NCI-H774 (cell line): ENCODE measurements at regions not wholly inside any gene's neighbourhood (a gene's known extent, or its start where the extent isn't known, plus 50 kb on each side); places are given as distances from the start of the nearest gene placed in this dataset.
"Not testable (repeated sequence)": the region's sequence is repeated elsewhere in the genome, so short reads cannot be mapped to it uniquely, and the experiment has no call there.

Experiments used
- DNase-seq: peaks from one replicate; lab custom pipeline; 2025; lab: John Stamatoyannopoulos, UW

- DNase-seq = no peak
Measured at GRCh38 chr6:4460586-4461475, 315.4 kb upstream of the CDYL start.

DNA sequence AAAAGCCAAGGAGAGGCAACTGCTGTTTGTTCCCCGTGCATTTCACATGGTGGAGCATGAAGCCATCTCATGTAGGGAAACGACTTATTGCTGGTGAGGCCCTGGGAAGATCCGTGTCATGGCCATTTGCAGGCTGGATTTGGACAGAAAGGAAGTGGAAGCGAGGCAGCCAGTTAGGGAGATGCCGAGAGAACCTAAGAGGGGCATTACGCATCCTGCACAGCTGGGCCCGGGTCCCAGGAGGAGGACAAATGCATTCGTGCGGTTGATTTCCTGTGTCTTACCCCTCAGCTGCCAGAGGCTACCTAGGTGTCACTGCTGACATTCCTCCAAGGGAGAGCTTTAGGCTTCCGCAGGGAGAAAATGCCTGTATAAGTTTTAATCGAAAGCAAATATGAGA is 316.2 kb upstream of the CDYL start:
- DNase-seq = no peak

DNA sequence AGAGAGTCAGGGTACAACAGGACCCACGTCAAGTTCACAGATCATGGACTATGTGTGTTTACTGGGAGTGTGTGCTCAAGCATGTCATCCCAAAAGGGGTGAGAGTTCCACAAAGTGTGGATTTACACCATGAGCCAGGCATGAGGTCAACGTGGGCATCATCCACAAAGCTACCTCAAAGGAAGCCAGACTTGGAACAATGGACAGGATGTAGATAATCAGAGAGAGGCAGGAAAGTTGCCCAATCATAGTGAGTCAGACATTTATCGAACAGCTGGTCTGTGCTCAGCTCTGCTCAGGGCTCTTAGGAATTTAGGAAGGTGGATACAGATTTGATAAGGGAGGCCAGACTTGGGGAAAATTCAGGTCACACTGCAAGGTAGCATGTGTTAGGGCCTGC is 317.2 kb upstream of the CDYL start:
- no peak for DNase-seq

- DNase-seq = no peak
Measured at GRCh38 chr6:4451718-4452117, 316.3 kb upstream of the ECI2 start.

- no peak for DNase-seq
Measured at GRCh38 chr6:4451081-4451480, 315.7 kb upstream of the ECI2 start.

DNA sequence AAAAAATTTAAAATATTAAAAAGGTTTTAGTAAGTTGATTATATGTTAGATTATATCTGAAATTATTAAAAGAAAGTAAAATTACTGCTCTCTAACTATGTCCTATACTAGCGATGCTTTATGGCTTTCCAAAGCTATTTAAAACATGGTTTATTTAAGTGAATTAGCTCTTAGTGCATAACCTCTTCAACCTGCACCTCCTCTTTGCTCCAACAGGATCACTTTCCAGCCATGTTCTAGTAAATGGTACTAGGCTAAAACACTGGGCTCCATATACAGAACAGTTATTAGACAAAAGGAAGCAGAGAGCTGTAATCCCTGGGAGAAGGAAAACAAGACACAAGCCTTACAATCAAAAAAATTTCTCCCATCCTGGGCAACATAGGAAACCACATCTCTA is 314.9 kb upstream of the ECI2 start:
- DNase-seq = no peak

- DNase-seq = no peak
Measured at GRCh38 chr6:4449409-4449808, 314.0 kb upstream of the ECI2 start.

- no peak for DNase-seq
Measured at GRCh38 chr6:4448841-4449240, 313.5 kb upstream of the ECI2 start.

DNA sequence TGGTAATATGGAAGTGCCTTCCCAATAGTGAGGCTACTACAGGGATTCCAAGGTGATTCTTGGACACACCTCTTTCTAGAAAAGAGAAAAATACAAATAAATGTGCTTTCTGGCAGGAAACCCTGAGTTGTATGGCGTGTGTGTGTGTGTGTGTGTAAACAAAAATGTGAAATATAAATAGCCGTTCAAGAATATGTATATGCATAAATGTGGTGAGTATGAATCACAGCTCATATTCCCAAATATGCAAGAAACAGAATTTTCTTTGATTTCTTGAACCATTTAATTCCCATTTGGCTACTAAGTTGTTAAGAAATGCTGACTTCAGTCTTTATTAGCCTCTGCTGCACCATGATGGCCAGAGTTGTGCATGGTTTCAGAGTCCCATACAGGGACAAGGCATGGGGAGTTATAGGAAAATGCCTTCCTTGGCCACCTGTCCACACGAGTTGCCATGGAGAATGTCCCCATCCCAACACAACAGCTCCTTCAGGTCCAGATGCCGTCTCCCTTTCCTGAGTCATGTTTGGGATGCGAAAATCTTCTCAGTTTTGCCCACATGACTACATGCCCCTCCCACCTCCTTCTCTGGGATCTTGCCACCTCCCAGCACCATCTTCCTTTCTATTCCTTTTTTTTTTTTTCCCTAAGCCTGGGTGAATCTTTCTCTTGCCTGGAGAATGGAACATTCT is 312.4 kb upstream of the ECI2 start:
- DNase-seq = no peak

GRCh38 chr6:4446982-4447381 is 311.6 kb upstream of the ECI2 start:
- DNase-seq = no peak

DNA sequence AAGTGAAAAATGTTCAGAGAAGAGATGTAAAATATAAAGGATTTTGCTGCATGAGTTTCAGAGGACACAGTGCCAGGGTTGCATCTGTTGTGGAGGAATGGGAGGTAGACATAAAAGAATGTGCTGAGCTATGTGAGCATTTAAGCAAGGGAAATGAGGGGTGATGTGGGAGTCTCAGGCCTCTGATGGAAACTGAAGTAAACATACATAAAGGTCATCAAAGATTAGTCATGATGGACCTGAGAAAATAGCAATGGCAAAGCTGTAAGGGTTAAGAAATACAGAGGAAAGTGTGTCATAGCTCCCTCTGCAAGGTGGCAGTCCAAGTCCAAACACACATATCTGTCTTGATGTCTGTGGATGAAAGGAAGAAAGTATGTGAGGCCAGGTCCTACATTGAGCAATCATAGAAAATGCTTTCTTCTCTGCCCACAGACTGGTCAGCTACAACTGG is 306.6 kb upstream of the ECI2 start:
- no peak for DNase-seq

GRCh38 chr6:4439159-4439558 is 303.8 kb upstream of the ECI2 start:
- DNase-seq = no peak

DNA sequence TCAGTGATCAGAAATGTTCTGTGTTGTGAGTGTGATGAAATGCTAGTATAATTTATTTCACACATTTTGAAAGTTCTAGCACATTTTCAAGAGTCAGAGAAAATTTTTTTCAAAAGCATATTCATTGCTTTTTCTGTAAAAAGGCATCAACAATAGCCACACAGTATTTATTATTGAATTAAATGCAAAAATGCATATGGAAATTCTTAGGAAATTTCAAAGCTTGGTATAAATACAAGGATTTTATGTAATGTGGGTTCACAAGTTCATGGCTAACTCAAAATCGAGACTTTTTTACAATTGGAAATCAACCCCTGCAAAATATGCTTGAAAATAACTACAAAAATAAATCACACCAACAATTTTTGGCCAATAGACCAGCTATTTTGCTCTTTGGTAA is 302.0 kb upstream of the ECI2 start:
- DNase-seq = no peak

- DNase-seq = no peak
Measured at GRCh38 chr6:4435981-4436445, 300.6 kb upstream of the ECI2 start.

DNA sequence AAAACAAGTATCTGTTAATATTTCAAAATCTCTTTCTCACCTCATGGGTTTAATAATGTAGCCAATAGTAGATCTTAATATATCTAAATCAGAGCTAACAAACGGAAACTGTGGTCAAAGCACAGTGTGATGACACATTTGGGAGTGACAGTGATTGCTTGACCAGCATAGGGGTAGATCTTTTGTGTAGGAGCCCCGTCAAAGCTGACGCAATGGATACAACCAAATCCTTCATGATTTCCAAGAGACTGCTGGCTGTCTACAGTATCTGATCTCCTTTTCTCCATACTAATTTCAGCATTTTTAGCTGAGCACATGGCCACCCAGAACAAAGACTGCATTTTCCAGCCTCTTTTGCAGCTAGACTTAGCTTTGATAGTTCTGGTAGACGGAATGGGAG is 299.3 kb upstream of the ECI2 start:
- DNase-seq = no peak

DNA sequence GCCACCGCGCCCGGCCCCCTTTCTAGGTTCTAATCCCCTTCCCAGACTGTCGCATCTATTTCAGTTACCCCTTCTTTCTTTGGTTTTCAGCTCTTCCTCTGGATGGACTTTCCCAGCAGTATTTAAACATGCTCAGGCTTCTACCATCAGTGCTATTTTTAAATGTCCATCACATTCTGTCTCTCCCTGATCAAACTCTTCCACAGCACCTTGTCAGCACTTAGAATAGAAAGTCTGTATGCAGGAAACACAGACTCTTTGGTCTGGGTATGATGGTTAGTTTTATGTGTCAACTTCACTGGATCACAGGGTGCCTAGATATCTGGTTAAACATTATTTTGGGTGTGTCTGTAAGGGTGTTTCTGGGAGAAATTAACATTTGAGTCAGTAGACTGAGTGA is 297.8 kb upstream of the ECI2 start:
- DNase-seq = no peak

DNA sequence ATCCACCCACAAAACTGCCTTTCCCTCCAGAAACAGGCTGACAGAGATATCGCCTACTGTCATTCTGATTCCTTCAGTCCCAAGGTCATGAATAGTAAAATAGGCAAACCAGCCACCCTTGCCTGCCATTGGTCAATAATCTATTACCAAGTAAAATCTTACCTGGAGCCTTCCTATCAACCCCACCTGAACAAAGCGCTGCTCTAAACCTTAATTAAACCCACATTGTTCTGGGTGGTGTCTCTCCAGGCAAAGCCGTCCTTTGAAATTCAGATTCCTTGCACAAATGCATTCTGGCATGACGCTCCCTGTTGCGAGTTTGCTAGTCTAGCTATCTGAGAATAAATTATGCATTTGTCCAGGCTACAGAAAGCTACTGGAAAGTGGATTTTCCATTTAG is 291.6 kb upstream of the ECI2 start:
- no peak for DNase-seq

DNA sequence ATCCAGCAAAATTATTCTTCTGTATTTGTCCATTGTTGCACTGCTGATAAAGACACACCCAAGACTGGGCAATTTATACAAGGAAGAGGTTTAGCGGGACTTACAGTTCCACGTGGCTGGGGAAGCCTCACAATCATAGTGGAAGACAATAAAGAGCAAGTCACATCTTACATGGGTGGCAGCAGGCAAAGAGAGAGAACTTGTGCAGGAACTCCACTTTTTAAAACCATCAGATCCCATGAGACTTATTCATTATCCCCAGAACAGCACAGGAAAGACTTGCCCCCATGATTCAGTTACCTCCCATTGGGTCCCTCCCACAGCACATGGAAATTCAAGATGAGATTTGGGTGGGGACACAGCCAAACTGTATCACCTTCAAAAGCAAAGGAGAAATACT is 286.5 kb upstream of the ECI2 start:
- no peak for DNase-seq

DNA sequence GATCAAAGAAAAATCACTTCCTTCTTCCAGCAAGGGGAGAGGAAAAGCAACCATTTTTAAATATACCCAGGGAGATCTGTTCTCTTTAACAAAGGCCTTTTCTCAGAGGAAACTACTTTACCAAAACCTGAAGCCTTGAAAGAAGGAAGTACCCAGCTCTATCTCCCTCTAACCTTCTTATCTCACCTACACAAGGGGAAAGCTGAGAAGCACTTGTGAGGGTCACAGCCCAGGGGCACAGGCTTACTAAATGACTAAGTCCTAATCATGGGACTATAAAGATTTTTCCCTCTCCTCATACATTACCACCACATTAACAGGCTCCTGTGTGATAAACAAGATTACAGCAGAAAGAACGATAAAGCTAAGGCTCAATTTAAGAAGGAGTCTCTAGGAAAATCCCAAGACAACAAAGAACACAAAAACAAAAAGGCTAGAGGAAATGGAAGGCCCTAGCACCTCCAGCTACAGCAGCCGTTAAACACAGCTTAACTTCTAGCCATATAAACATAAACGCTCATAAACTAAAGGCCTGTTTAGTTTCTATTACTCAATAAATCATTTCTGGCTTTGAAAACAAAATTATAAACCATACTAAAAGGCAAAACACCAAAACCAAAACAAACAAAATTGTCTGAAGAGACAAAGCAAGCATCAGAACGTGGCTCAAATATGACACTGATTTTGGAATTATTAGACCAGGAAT is 284.9 kb upstream of the ECI2 start:
- no peak for DNase-seq

GRCh38 chr6:4415549-4415948 is 280.2 kb upstream of the ECI2 start:
- no peak for DNase-seq

GRCh38 chr6:4414078-4414477 is 278.7 kb upstream of the ECI2 start:
- DNase-seq = not testable (repeated sequence)

DNA sequence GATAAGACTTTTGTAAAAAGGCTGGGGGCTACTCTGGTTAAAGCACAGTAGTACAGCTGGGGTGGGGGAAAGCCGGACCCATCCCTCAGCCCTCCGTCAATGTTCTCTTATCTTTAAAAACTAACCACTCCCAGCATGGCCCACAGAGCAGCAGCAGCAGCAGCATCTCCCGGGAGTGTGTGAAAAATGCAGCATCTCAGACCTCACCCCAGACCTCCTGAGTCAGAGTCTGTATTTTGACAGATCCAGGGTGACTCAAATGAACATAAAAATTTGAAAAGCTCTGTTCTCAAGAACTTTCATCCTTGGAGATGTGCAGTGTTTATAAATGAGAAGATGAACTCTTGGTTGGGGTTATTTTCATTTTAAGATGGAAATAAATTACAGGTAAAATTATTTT is 277.7 kb upstream of the ECI2 start:
- no peak for DNase-seq

GRCh38 chr6:4412488-4412887 is 277.1 kb upstream of the ECI2 start:
- no peak for DNase-seq
